Ishikawa (cell line): ENCODE measurements at regions not wholly inside any gene's neighbourhood (a gene's known extent, or its start where the extent isn't known, plus 50 kb on each side); places are given as distances from the start of the nearest gene placed in this dataset.

ENCODE experiments used
- CEBPB ChIP-seq: IDR thresholded peaks from 2 replicates; pipeline ENCODE4 v1.6.1; 2012
- CREB1 ChIP-seq: IDR thresholded peaks from 2 replicates; pipeline ENCODE4 v1.6.1; 2012; ENCODE audit warnings: low read depth
- EGR1 ChIP-seq: IDR thresholded peaks from 2 replicates; pipeline ENCODE4 v1.6.1; 2012
- EP300 ChIP-seq: IDR thresholded peaks from 2 replicates; pipeline ENCODE4 v1.6.1; 2012; ENCODE audit warnings: borderline replicate concordance
- FOXM1 ChIP-seq: IDR thresholded peaks from 2 replicates; pipeline ENCODE4 v1.6.1; 2012; ENCODE audit warnings: low read depth, borderline replicate concordance
- NFIC ChIP-seq: IDR thresholded peaks from 2 replicates; pipeline ENCODE4 v1.6.1; 2012
- RAD21 ChIP-seq: IDR thresholded peaks from 2 replicates; pipeline ENCODE4 v1.6.1; 2012; ENCODE audit warnings: low read depth
- TAF1 ChIP-seq: IDR thresholded peaks from 2 replicates; pipeline ENCODE4 v1.6.1; 2012; ENCODE audit warnings: low read depth, mild to moderate bottlenecking
- TCF12 ChIP-seq: IDR thresholded peaks from 2 replicates; pipeline ENCODE4 v1.6.1; 2012; ENCODE audit warnings: low read depth
- TEAD4 ChIP-seq: IDR thresholded peaks from 2 replicates; pipeline ENCODE4 v1.6.1; 2012
- USF1 ChIP-seq: IDR thresholded peaks from 2 replicates; pipeline ENCODE4 v1.6.1; 2012
- YY1 ChIP-seq: IDR thresholded peaks from 2 replicates; pipeline ENCODE4 v1.6.1; 2012; ENCODE audit warnings: low read depth
- ZBTB7A ChIP-seq: IDR thresholded peaks from 2 replicates; pipeline ENCODE4 v1.6.1; 2012; ENCODE audit warnings: low read depth
- TF ChIP-seq, protein P1 (sequence below): IDR thresholded peaks from 2 replicates; pipeline ENCODE4 v1.6.1; 2012
- TF ChIP-seq, protein P2 (sequence below): IDR thresholded peaks from 2 replicates; pipeline ENCODE4 v1.6.1; 2012; ENCODE audit warnings: low read depth, mild to moderate bottlenecking

GRCh38 chr13:109333893-109334651 is 452.3 kb downstream of the IRS2 start:
- TF ChIP-seq, protein P1, sequence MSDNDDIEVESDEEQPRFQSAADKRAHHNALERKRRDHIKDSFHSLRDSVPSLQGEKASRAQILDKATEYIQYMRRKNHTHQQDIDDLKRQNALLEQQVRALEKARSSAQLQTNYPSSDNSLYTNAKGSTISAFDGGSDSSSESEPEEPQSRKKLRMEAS = no peak
- TF ChIP-seq EGR1 (no peak), ZBTB7A (no peak), USF1 (no peak), YY1 (no peak), RAD21 (no peak), EP300 (no peak), TAF1 (no peak), NFIC (no peak), TEAD4 (no peak), CEBPB (no peak), FOXM1 (no peak), CREB1 (no peak), TCF12 (no peak)
- TF ChIP-seq, protein P2, sequence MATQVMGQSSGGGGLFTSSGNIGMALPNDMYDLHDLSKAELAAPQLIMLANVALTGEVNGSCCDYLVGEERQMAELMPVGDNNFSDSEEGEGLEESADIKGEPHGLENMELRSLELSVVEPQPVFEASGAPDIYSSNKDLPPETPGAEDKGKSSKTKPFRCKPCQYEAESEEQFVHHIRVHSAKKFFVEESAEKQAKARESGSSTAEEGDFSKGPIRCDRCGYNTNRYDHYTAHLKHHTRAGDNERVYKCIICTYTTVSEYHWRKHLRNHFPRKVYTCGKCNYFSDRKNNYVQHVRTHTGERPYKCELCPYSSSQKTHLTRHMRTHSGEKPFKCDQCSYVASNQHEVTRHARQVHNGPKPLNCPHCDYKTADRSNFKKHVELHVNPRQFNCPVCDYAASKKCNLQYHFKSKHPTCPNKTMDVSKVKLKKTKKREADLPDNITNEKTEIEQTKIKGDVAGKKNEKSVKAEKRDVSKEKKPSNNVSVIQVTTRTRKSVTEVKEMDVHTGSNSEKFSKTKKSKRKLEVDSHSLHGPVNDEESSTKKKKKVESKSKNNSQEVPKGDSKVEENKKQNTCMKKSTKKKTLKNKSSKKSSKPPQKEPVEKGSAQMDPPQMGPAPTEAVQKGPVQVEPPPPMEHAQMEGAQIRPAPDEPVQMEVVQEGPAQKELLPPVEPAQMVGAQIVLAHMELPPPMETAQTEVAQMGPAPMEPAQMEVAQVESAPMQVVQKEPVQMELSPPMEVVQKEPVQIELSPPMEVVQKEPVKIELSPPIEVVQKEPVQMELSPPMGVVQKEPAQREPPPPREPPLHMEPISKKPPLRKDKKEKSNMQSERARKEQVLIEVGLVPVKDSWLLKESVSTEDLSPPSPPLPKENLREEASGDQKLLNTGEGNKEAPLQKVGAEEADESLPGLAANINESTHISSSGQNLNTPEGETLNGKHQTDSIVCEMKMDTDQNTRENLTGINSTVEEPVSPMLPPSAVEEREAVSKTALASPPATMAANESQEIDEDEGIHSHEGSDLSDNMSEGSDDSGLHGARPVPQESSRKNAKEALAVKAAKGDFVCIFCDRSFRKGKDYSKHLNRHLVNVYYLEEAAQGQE = no peak

DNA sequence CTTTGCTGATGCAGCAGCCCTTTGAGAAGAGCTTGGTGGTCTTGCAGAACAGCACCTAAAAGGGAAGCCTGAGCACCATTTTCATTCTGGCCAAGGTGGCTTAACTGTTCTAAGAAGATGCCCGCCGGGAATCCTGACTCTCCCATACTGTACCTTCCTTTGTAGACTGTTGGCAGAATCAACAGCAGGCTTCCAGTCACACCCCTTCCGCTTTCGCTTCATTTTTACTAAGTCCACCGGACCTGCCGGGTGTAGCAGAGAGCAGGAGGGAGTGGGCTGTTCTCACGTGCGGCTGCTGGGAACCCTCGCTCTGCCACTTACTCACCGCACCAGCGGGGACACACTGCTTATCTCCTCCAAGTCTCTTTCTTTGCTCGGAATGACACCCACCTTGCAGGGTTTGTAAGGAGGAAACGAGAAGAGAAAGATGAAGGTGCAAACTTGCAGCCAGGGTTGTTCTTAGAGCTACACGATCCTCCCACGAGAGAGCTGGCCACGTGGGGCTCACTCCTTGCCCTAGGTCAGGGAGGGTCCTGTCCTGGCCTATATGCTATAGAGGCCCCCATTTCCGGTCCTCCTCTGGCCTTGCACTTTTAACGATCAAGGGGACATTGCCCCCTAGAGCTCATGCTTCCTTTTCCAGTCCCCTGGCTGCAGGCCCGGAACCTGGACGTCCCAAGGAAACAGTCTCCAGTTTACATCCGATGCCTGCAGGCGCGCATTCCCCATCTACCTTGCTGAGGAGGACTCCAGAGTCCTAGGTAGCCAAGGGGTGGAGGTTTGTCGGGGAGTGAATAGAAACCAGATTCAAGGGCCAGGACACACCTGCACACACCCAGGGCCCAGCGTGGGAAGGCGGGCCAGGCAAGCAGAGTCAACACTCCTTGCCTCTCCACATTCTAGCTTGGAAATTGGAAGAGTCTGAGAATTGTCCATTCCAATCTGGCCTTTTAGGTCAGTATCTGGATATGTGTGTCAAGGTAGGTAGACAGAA is 453.6 kb downstream of the IRS2 start:
- TF ChIP-seq USF1 (no peak), NFIC (no peak), ZBTB7A (no peak), CREB1 (no peak), EGR1 (no peak), YY1 (no peak), EP300 (no peak), FOXM1 (no peak), TEAD4 (no peak), RAD21 (no peak), CEBPB (no peak)
- TF ChIP-seq, protein P1 = no peak
- TF ChIP-seq, protein P2 = no peak

- TF ChIP-seq NFIC = no peak
- no peak for TF ChIP-seq ZBTB7A
- no peak for TF ChIP-seq YY1
- TF ChIP-seq USF1 = no peak
- no peak for TF ChIP-seq EP300
- TF ChIP-seq CEBPB = no peak
- TF ChIP-seq RAD21 = no peak
- TF ChIP-seq, protein P1 = no peak
- TF ChIP-seq EGR1 = no peak
- no peak for TF ChIP-seq TAF1
- no peak for TF ChIP-seq TEAD4
- no peak for TF ChIP-seq CREB1
- TF ChIP-seq, protein P2 = no peak
Observed at GRCh38 chr13:109331898-109332297, 454.5 kb downstream of the IRS2 start.
